Gastrocnemius medialis (tissue), 4 donors: ENCODE measurements at regions not wholly inside any gene's neighbourhood (a gene's known extent, or its start where the extent isn't known, plus 50 kb on each side); places are given as distances from the start of the nearest gene placed in this dataset.

ENCODE experiments used
- POLR2A ChIP-seq, 2 donors: fragments of 450-650 bp; IDR thresholded peaks; one replicate each; pipeline ENCODE4 v1.6.1; 2017; ENCODE audit warnings: antibody characterized with exemption in 2 of 2, mild to moderate bottlenecking in 2 of 2, moderate library complexity in 2 of 2
- TF ChIP-seq, protein P1 (sequence below), 5 experiments: fragments of 450-650 bp in 3 of 5; fragments of 200-600 bp in 2 of 5; sonication (generic) in 2 of 5; IDR thresholded peaks in 4 of 5; conservative IDR thresholded peaks in 1 of 5; 1 replicate in 4 of 5; 2 replicates in 1 of 5; pipeline ENCODE4 v1.5.1; 2016 to 2019; ENCODE audit warnings: antibody characterized with exemption in 5 of 5, mild to moderate bottlenecking in 3 of 5, moderate library complexity in 3 of 5

DNA sequence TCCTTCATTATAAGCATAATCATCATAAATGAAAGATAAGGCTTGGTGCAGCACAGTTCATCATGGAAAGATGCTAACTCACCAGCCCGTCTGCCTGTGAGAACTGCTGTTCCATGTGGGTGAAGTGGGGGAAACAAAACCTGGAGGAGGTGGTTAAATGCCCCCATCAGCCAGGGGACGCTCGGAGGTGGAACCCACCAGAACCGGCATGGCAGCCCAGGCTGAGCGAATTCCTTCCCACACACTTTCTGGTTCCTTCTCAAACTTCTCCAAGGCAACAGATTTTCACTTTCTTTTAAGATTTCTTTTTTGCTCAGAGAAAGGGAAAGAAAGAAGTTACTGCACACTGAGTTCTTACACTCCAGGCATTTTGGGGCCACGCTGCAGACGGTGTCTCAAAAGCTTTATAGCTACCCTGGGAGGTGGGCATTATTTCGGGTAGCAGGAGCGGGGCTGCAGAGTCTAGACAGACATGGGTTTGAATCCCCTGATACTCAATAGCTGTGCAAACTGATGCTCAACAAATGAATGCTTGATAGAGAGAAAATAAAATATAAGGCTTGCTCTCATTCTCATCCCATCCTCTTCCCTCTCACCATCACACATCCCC, 190.7 kb downstream of the BCL11B start:
- TF ChIP-seq, protein P1, sequence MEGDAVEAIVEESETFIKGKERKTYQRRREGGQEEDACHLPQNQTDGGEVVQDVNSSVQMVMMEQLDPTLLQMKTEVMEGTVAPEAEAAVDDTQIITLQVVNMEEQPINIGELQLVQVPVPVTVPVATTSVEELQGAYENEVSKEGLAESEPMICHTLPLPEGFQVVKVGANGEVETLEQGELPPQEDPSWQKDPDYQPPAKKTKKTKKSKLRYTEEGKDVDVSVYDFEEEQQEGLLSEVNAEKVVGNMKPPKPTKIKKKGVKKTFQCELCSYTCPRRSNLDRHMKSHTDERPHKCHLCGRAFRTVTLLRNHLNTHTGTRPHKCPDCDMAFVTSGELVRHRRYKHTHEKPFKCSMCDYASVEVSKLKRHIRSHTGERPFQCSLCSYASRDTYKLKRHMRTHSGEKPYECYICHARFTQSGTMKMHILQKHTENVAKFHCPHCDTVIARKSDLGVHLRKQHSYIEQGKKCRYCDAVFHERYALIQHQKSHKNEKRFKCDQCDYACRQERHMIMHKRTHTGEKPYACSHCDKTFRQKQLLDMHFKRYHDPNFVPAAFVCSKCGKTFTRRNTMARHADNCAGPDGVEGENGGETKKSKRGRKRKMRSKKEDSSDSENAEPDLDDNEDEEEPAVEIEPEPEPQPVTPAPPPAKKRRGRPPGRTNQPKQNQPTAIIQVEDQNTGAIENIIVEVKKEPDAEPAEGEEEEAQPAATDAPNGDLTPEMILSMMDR (IDR thresholded peaks at IDR 0.05 in 4 of 5, conservative IDR thresholded peaks at IDR 0.05 in 1 of 5): no peak
- no peak for TF ChIP-seq POLR2A (IDR thresholded peaks at IDR 0.05)
